Stimulated activated CD4-positive, alpha-beta T cell treated with anti-CD3 and anti-CD28 coated beads, Interleukin-12 subunit alpha, Interleukin-12 subunit beta, amount 100 ng/mL, for 24 hours (primary cell): ENCODE measurements at regions not wholly inside any gene's neighbourhood (a gene's known extent, or its start where the extent isn't known, plus 50 kb on each side); places are given as distances from the start of the nearest gene placed in this dataset.
"Not testable (repeated sequence)": the region's sequence is repeated elsewhere in the genome, so short reads cannot be mapped to it uniquely, and the experiment has no call there.

ENCODE experiments used
- DNase-seq, 2 experiments: peaks; one replicate each; pipeline ENCODE4 v3.0.0-alpha.2; 2020; ENCODE audit warnings: low read depth in 2 of 2

GRCh38 chr7:51376420-51377092 lies 59.9 kb upstream of the COBL start:
- DNase-seq: no peak

- DNase-seq: no peak
Observed at GRCh38 chr7:51374936-51375335, 58.3 kb upstream of the COBL start.

- DNase-seq: not testable (repeated sequence)
Observed at GRCh38 chr7:51373607-51374006, 57.0 kb upstream of the COBL start.

- DNase-seq: no peak
Observed at GRCh38 chr7:51369746-51370145, 53.1 kb upstream of the COBL start.

- not testable (repeated sequence) for DNase-seq
Observed at GRCh38 chr7:51369228-51369627, 52.6 kb upstream of the COBL start.

GRCh38 chr7:51368334-51368733 lies 51.7 kb upstream of the COBL start:
- no peak for DNase-seq

GRCh38 chr7:51367614-51367968 lies 51.0 kb upstream of the COBL start:
- DNase-seq: no peak

GRCh38 chr7:51366930-51367613 lies 50.5 kb upstream of the COBL start:
- no peak for DNase-seq
